KMS-11 (cell line): ENCODE measurements at regions not wholly inside any gene's neighbourhood (a gene's known extent, or its start where the extent isn't known, plus 50 kb on each side); places are given as distances from the start of the nearest gene placed in this dataset.

Experiments
- H2AFZ ChIP-seq: fragments of 200-600 bp; sonication (generic); 2 replicates; pipeline ENCODE4 v1.6.1; 2016; ENCODE audit warnings: antibody characterized with exemption, mixed run types, low read depth
- H3K27ac ChIP-seq: fragments of 200-600 bp; sonication (generic); 2 replicates; pipeline ENCODE4 v1.6.1; 2016; ENCODE audit warnings: mild to moderate bottlenecking, mixed run types
- H3K27me3 ChIP-seq: fragments of 200-600 bp; sonication (generic); 2 replicates; pipeline ENCODE4 v1.6.1; 2017; ENCODE audit warnings: mild to moderate bottlenecking, low read depth, mixed run types, moderate library complexity; ENCODE audit not compliant: insufficient read depth
- H3K36me3 ChIP-seq: fragments of 200-600 bp; sonication (generic); 2 replicates; pipeline ENCODE4 v1.6.1; 2017; ENCODE audit warnings: mild to moderate bottlenecking, mixed run types; ENCODE audit not compliant: insufficient read depth
- H3K4me1 ChIP-seq: fragments of 200-600 bp; sonication (generic); 2 replicates; pipeline ENCODE4 v1.6.1; 2016; ENCODE audit warnings: mild to moderate bottlenecking, low read depth, mixed run types; ENCODE audit not compliant: poor library complexity, severe bottlenecking
- H3K4me2 ChIP-seq: fragments of 200-600 bp; sonication (generic); 2 replicates; pipeline ENCODE4 v1.7.0; 2016; ENCODE audit warnings: mild to moderate bottlenecking, mixed run types
- H3K4me3 ChIP-seq: fragments of 200-600 bp; sonication (generic); IDR thresholded peaks from 2 replicates; pipeline ENCODE4 v1.6.1; 2017; ENCODE audit warnings: low read depth, low read length, mixed read lengths; ENCODE audit not compliant: insufficient read depth
- H3K79me2 ChIP-seq: fragments of 200-600 bp; sonication (generic); 2 replicates; pipeline ENCODE4 v1.6.1; 2016; ENCODE audit warnings: low read depth, mixed run types; ENCODE audit not compliant: insufficient read depth
- H3K9ac ChIP-seq: fragments of 200-600 bp; sonication (generic); 2 replicates; pipeline ENCODE4 v1.6.1; 2016; ENCODE audit warnings: mild to moderate bottlenecking, mixed run types
- H4K20me1 ChIP-seq: fragments of 200-600 bp; sonication (generic); 2 replicates; pipeline ENCODE4 v1.6.1; 2016; ENCODE audit warnings: mild to moderate bottlenecking, mixed run types; ENCODE audit not compliant: insufficient read depth
- CTCF ChIP-seq: fragments of 200-600 bp; sonication (generic); conservative IDR thresholded peaks from 2 replicates; pipeline ENCODE4 v1.6.1; 2017; ENCODE audit warnings: low read depth, mild to moderate bottlenecking, antibody characterized with exemption, low read length, moderate library complexity, mixed read lengths

GRCh38 chr2:16019617-16020351, 79.4 kb downstream of the MYCN start:
- no peak overlapping the region for H2AFZ ChIP-seq
- H4K20me1 ChIP-seq: no peaks in the 10 kb centered on the region
- H3K9ac ChIP-seq: no peak overlapping the region
- H3K27me3 ChIP-seq: no peaks in the 10 kb centered on the region
- H3K4me3 ChIP-seq: no peak overlapping the region
- no peak overlapping the region for H3K4me2 ChIP-seq
- TF ChIP-seq CTCF: no peak
- no peak overlapping the region for H3K27ac ChIP-seq
- no peaks in the 10 kb centered on the region for H3K79me2 ChIP-seq
- peaks cover 20% of the 10 kb centered on the region for H3K4me1 ChIP-seq
- no peaks in the 10 kb centered on the region for H3K36me3 ChIP-seq

GRCh38 chr2:16019060-16019480, 78.7 kb downstream of the MYCN start:
- H3K79me2 ChIP-seq: no peaks in the 10 kb centered on the region
- H3K9ac ChIP-seq: no peak overlapping the region
- H4K20me1 ChIP-seq: no peaks in the 10 kb centered on the region
- no peak overlapping the region for H3K4me2 ChIP-seq
- peaks cover 20% of the 10 kb centered on the region for H3K4me1 ChIP-seq
- H3K27me3 ChIP-seq: no peaks in the 10 kb centered on the region
- no peak overlapping the region for H3K4me3 ChIP-seq
- no peak overlapping the region for H2AFZ ChIP-seq
- H3K36me3 ChIP-seq: no peaks in the 10 kb centered on the region
- H3K27ac ChIP-seq: no peak overlapping the region
- no peak for TF ChIP-seq CTCF

GRCh38 chr2:16018277-16019059, 78.1 kb downstream of the MYCN start:
- TF ChIP-seq CTCF: no peak
- no peak overlapping the region for H3K4me3 ChIP-seq
- H3K9ac ChIP-seq: no peak overlapping the region
- no peaks in the 10 kb centered on the region for H3K36me3 ChIP-seq
- no peak overlapping the region for H3K4me2 ChIP-seq
- no peaks in the 10 kb centered on the region for H3K27me3 ChIP-seq
- no peaks in the 10 kb centered on the region for H3K79me2 ChIP-seq
- H3K27ac ChIP-seq: no peak overlapping the region
- no peaks in the 10 kb centered on the region for H4K20me1 ChIP-seq
- H3K4me1 ChIP-seq: peaks cover 24% of the 10 kb centered on the region
- H2AFZ ChIP-seq: no peak overlapping the region

GRCh38 chr2:16016282-16016681, 75.9 kb downstream of the MYCN start:
- Histone ChIP-seq H3K27me3 (no peaks in the 10 kb centered on the region), H4K20me1 (no peaks in the 10 kb centered on the region), H3K4me3 (no peak overlapping the region), H3K9ac (no peak overlapping the region), H3K79me2 (no peaks in the 10 kb centered on the region), H3K36me3 (no peaks in the 10 kb centered on the region), H3K27ac (no peak overlapping the region), H3K4me2 (no peak overlapping the region), H3K4me1 (peaks cover 16% of the 10 kb centered on the region), H2AFZ (no peak overlapping the region)
- TF ChIP-seq CTCF: no peak
